HG02981 (cell line): ENCODE measurements at regions not wholly inside any gene's neighbourhood (a gene's known extent, or its start where the extent isn't known, plus 50 kb on each side); places are given as distances from the start of the nearest gene placed in this dataset.

Experiments used
- ATAC-seq: cut with Tn5 transposase; IDR thresholded peaks from one replicate; pipeline ENCODE4 v1.9.1; 2021; ENCODE audit warnings: mild to moderate bottlenecking, moderate library complexity; ENCODE audit not compliant: unreplicated experiment

DNA sequence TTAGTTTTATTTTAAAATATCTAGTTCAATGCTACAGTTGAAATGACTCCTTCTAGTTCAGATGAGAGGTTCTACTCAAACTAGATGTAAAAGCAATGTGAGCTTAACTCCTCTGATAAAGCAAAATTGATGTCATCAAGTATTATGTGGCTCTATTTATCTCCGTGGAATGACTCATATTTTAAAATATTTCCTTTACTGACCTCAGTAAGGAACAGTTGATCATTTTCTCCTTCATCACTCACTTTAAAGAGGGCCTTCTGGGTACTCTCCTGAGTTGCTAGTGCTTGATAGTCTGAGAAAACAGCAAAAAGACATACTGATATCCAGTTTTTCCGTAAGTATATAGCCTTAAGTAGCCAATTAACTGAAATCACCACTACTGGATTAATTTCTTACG, 1099.3 kb downstream of the ROBO2 start:
- ATAC-seq, result no peak

DNA sequence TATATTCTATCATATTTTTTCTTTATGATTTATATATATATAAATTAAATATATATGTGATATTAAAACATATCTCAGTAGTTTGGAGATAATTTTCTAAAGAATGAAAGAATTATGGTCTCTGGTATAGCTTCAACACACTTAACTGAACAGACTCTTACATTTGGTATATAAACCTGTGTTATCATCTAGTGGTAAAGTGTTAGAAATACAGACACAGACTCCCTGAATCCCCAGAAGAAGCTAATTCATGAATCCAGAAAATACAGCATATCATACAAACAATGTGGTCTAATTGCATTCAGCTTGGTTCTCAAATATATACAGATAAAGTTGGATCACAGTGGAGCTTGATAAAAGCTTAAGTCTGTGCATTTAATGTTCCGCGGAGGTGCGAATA, 1100.4 kb downstream of the ROBO2 start:
- no peak for ATAC-seq

DNA sequence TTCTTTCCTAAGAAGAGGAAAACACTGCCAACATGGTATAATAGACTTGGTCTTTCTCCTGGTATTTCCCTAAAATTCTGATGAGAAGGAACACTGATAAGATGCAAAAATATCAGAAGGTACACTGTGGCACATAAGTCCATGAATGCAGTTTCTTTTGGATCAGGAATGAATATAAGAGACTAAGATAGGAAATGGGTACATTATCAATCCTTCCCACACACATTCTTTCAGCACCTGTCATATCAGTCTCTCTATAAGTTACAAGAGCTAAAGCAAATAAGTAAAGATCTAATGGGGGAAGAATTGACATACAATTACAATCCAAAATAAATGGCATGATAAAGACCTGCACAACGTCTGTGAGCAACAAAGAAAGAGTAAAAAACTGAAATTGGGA, 1101.0 kb downstream of the ROBO2 start:
- no peak for ATAC-seq

DNA sequence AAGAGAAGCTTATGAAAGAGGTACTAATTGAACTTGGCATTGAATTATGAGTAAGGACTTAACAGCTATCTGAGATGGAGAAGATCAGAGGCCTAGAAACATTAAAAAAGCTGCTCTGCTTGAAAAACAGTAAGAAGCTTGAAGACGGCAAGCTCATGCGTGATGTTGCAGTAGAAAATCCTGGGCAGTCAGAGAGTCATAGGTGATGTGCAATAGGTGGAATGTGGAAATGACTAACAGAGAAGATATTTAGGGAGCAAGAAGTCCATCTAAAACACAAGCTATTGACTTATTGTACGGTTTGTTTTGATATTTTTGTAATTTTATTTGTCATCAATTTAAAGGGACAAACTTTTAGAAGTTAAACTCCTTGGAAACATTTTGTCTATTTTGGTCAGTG, 1101.4 kb downstream of the ROBO2 start:
- ATAC-seq, result no peak

DNA sequence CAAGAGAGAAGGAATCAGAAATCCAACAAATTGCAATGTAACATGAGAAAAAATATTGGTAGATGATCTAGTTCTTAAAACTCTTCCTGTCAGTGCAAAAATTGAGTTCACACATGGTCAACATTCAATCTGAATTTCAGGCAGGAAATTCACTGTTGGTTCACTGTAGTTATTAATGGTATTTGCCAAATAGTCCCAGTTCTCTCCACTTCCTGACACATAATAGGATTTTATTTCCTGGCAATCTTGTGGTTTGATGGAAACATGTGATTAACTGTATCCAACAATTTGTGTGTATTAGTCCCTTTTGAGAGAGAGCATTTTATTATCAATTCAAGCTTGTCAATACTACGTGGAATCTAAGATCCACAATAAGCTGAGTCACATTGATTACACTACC, 1103.1 kb downstream of the ROBO2 start:
- ATAC-seq, result no peak

DNA sequence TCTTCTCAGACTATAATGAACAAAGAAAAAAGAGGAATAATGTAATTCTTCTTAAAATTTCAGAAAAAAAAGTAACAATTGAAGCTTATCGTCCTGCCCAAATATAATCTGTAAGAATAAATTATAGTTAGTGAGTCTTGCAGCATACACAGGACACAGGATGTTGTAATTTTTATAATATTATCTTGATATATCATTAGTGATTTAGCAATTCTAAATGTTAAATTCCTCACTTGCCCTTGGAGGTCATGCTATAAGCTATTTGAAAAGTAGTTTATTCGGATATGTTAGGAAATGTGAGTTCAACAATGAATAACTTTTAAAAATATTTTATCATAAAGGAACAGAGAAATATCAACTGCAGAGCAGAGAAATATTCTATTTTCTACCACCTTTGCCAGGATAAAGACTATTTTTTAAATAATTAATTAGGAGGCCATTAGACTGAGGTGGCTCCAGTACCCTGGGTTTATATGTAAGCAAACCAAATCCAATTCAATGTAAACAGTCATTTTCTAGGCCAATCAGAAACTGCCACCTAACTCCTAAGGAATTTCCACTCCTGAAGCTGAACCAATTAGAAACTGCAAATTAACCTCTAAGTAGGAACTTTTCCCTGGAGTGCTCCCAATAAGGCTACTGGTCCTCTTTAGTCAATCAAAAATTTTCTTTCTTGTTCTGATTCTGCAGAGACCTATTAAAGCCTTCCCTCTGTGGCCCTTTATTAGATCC, 1109.3 kb downstream of the ROBO2 start:
- ATAC-seq, result no peak

DNA sequence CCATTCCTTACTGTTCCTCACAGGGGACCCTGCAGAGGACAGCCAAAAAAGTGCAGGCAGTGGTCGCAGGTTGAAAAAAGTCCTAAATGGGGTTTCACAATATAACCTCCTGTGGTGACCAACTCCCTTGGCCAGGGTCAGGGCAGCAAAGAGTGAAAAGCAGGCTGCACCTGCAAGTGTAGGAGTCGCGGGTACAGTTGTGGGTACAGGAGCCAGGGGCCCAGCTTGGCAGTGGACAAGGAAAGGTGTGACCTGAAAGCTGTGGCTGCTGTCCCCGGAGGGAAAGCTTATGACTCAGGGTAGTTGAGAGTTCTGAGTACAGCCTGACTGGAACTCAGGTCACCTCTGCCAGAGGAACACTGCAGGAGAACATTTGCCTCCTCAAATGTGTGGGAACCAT, 1114.1 kb downstream of the ROBO2 start:
- ATAC-seq, result no peak

DNA sequence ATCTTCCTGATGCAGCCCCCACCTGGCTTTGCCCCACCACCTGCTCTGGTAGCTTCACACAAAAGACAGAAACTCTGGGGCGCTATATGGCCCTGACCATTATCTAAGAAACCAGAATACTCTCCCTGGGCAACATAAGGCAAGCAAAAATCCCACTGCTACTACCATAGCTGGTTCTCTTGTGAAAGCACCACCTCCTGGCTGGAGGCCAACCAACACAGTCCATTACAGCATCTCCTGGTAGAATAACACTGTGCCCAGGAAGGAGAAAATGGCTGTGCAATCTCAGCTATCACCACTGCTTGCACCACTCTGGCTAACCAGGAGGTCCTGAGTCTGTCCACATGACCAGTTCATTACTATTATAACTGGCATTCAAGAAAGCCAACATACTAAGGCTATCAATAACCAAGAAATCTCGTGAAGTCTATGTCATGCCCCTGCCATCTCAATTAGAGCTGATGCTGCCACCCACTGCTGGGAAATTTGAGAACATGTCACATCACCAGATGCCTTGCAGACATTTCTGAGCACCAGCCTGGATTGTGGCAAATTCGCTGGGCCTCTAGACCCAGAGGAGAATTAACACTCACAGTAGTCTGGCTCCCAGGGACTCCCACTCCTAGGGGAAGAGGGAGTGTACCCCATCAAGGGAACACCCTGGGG, 1114.8 kb downstream of the ROBO2 start:
- no peak for ATAC-seq

DNA sequence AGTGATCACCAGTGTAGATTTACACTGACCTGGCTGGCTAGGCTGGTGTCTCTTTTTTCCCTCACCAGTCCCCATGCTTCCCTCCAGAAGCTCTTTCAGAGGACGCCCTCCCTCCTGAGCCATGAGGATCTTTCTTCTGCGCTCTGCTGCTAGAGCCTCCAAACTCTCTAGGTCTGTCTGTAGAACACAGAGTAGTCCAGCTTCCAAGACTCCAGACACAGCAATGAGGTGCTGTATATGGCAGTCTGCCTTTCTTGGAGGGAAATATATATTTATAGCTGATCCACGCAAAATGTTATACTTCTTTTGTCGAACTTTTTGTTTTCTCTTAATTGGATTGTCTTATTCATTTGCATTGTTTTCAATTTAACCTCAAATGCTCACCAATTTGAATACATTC, 1121.8 kb downstream of the ROBO2 start:
- ATAC-seq, result no peak

DNA sequence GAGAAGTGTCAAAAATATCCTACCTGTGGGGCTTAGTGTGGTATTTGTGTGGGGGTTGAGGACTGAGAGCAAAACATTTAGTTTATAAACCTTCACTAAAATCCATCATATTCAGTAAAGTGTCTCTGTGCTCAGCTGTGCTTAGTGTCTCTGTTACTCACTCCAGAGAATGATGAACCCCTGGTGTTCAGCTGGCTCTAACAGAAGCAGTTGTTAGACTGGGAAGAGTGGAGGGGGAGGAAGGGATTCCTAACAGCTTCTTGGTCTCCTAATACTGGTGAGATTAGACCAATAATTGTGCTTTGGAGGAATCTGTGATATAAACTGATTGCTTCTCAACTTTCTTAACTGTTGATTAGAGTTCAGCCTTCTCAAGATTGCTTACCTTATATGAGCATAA, 1123.5 kb downstream of the ROBO2 start:
- no peak for ATAC-seq

DNA sequence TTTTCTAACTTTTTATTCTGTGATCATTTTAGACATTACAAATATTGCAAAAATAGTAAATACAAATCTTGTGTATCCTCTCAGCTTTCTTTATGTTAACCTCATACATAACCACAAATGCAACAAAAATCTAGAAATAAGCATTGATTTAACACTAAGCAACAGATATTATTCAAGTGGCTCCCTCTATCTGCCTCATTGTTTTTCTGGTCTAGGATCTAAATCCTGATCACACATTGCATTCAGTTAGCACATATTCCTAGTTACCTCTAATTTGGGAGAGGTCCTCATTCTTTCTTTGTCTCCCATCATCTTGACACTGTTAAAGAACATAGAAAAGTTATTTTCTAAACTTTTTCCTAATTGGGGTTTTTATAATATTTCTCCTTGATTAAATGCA, 1126.0 kb downstream of the ROBO2 start:
- ATAC-seq, result no peak

DNA sequence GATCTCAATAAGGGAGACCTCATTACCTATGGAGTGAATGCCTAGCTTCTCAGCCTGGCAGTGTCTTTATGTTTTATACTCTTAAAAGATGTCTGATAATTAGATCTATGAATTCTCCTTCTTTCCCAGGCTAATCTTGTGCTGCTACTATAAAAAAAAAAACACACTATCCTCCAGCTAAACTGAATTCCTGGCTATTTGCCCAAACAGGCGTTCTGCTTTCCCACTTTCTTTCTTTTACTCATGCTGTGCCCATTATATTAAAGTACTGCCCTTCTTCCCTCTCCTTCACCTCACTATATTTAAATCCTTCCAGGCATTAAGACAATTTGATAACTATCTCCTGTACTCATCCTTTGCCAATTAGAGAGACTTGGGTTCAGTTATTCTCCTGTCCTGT, 1134.9 kb downstream of the ROBO2 start:
- no peak for ATAC-seq

DNA sequence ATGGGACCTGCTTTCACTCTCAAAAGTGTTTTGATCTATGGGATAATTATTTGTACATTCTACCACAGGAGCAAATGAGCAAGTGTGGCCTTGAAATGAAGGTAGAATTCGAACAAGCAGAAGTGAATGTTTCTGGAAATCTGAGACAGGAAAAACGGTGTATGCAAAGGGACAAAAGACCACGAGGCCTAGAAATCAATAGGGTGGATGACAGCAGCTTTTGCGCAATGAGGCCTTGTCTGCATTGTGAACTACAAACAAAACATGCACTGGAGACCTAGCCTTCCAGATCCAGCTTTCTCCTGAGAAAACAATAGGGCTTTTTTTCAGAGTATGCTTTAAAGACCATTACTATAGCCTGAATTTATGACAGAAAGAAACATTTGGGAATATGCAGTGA, 1137.0 kb downstream of the ROBO2 start:
- ATAC-seq, result no peak

DNA sequence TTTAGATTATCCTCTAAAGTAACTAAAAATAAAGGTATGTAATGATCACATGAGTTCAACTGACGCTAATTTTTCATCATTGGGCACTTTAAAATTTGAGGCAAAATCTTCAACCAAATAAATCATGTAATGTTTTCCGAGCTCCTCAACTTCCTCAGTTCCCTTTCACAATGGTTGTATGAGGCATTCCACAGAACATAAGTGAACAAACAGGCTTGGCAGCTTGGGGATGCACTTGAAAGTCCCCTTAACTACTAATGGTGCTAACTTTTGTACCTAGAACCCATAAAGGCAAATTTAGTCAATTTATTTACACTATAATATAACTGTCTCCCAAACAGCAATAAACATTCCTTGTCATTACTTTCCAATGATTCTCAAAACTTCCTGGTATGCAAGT, 1137.9 kb downstream of the ROBO2 start:
- ATAC-seq, result no peak

DNA sequence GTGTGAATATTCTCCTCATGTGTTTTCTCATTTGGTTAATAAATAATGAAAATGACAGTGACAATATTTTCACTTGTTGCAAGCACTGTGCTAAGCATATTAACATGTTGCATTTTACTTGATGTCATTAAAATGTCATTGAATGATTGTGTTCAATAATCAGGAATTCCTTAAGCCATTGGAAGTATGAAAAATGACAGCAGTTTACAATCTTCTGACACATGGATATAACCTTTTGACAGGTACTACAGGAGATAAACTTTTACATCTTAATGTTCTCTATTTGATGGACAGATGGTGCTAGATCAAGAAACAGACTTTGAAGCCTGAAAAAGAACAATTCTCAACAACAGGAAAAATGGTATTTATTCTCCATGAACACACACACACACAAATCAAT, 1138.3 kb downstream of the ROBO2 start:
- no peak for ATAC-seq

DNA sequence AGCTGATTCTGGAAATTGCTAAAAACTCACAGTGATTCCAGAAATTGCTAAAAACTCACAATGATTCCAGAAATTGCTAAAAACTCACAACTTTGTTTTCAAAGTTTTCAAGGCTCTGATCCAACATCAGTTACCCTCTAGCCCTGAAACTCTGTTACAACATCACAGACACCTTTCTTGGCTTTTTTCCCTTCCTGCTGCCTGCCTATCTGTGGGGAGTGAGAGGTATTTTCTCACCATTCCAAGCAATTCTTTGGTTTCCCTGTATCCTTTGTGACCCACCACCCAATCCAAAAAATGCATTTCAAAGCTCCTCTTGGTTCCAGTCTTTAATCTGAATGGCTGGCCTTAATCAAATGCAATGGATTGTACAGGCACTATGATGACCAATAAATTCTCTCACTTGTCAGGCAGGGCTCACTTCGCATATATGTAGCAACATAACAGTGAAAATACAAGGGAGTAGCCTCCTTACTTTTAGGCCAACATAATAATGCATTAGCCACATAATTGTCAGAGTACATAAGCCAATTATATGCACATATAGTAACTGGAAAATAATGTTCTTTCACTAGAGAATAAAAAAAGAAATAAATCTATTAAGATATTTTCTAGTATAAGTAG, 1139.0 kb downstream of the ROBO2 start:
- ATAC-seq, result no peak

DNA sequence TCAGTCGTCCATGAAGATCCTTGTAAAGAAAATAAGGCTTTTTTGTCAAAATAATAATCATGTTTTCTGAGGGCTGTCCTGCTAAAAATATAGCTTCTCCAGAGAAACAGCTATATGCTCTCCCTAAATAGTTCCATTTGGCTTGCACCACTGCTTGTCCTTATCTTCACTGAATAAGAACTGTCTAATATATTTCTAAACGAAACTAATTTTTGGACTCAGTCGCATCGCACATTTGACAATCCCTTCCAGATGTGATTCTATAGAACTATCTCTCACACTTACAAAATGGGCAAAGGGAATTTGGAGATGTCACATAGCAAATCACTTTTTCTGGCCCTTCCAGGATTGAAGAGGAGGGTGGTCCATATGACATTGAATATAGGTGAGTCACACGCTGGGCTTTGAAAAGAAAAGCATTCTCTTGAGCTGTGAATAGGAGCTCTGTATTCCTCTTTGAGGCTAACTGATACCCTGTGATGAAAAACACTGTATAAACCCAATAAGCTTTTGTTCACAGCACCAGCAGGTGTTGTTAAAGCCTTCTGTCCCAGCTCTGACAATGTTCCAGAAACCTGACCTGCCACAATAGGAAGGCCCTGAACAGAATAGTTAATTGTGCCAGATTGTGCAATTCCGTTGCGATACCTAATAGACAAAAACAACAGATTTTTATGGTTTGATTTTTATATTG, 1144.2 kb downstream of the ROBO2 start:
- ATAC-seq, result no peak

DNA sequence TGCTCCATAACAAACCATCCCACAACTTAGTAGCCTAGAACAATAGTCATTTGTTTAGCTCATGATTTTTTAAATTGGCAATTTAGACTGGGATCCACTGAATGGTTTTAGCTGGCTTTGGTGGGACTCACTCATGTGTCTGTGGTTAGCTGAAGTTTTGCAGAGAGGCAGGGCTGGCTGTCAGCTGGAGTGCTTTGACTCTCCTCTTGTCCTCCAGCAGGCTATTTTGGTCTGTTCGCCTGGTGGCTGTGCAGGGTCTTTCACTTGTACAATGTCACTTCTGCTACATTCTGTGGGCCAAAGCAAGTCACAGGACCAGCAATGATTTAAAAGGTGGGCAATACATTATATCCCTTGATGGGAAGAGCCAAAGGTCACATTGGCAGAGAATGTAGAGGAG, 1146.5 kb downstream of the ROBO2 start:
- ATAC-seq, result no peak

DNA sequence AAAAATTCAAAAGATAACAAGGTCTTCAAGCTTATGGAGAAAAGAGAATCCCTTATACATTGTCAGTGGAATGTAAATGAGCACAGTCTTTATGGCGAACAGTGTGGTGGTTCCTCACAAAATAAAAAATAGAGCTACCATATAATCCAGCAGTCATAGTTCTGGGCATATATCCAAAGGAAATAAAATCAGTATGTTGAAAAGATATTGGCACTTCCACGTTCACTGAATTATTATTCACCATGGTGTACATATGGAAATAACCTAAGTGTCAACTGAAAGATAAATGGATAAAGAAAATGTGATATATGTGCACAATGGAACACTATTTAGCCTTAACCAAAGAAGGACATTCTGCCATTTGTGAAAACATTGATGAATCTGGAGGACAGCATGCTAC, 1161.2 kb downstream of the ROBO2 start:
- ATAC-seq, result no peak

DNA sequence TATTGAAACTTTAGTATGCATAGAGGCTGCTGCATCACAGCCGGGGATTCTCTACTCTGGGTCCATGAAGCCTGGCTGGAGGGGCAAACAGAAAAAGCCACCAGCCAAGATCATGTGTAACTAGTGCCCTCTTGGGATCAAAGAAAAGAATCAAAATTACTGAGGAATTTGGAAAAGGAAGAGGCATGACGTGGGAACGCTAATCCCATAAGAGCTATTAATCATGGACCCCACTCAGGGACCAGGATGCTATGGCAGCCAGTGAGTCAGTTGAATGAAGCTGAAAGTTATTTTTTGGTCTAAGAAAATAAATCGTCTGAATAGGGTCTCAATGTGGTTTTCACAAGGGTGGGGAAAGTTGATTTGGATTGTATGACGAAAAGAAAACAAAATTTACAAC, 1165.1 kb downstream of the ROBO2 start:
- ATAC-seq, result no peak

DNA sequence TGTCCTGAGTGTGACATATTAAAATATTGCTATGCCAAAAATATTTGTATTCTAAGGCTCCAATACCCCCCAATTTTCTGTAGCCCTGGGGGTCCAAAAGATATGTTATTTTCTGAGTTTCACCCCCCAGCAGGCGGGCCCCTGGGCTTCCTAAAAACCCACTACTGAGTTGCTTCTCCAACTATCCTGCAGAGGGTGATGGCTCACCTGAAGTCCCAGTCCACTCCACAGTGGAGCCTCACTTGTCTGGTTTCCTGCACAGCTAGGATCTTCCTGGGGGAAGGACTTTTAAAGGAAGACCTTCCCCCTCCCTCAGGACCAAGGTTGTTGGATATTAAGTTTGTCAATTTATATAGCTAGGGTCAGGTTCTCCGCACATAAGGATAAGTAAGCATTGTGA, 1181.4 kb downstream of the ROBO2 start:
- no peak for ATAC-seq

DNA sequence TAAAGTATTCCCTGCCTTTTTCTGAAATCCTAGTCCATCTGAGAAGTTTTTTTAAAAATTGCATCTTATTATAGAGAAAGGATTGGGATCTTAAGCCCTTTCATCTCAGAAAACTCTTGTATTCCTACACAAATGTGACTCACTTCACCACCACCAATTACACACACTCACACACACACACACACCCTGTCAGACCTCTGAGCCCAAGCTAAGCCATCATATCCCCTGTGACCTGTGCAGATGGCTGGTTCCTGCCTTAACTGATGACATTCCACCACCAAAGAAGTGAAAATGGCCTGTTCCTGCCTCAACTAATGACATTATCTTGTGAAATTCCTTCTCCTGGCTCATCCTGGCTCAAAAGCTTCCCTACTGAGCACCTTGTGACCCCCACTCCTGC, 1181.9 kb downstream of the ROBO2 start:
- ATAC-seq, result no peak
